ENCODE measurements at regions not wholly inside any gene's neighbourhood (a gene's known extent, or its start where the extent isn't known, plus 50 kb on each side); places are given as distances from the start of the nearest gene placed in this dataset.
"Not testable (repeated sequence)": the region's sequence is repeated elsewhere in the genome, so short reads cannot be mapped to it uniquely, and the experiment has no call there.

- no peak for DNase-seq (ENCODE audit: low spot score)
Observed at GRCh38 chr6:22349051-22349450, 52.2 kb upstream of the PRL start.

GRCh38 chr6:22349528-22349927, 52.7 kb upstream of the PRL start:
- DNase-seq (ENCODE audit: low spot score): no peak

GRCh38 chr6:22350109-22350508, 53.3 kb upstream of the PRL start:
- no peak for DNase-seq (ENCODE audit: low spot score)

- DNase-seq (ENCODE audit: low spot score): no peak
Observed at GRCh38 chr6:22353101-22353500, 56.3 kb upstream of the PRL start.

GRCh38 chr6:22356362-22356940, 59.6 kb upstream of the PRL start:
- no peak for DNase-seq (ENCODE audit: low spot score)

- no peak for DNase-seq (ENCODE audit: low spot score)
Observed at GRCh38 chr6:22357724-22358189, 60.9 kb upstream of the PRL start.

GRCh38 chr6:22361576-22361975, 64.7 kb upstream of the PRL start:
- no peak for DNase-seq (ENCODE audit: low spot score)

GRCh38 chr6:22362361-22362760, 65.5 kb upstream of the PRL start:
- DNase-seq (ENCODE audit: low spot score): no peak

GRCh38 chr6:22363166-22363713, 66.4 kb upstream of the PRL start:
- DNase-seq (ENCODE audit: low spot score): no peak

- no peak for DNase-seq (ENCODE audit: low spot score)
Observed at GRCh38 chr6:22363714-22364239, 66.9 kb upstream of the PRL start.

- no peak for DNase-seq (ENCODE audit: low spot score)
Observed at GRCh38 chr6:22364306-22364705, 67.5 kb upstream of the PRL start.

- no peak for DNase-seq (ENCODE audit: low spot score)
Observed at GRCh38 chr6:22366214-22366613, 69.4 kb upstream of the PRL start.

GRCh38 chr6:22367346-22367745, 70.5 kb upstream of the PRL start:
- no peak for DNase-seq (ENCODE audit: low spot score)

GRCh38 chr6:22368794-22369193, 72.0 kb upstream of the PRL start:
- no peak for DNase-seq (ENCODE audit: low spot score)

GRCh38 chr6:22372922-22373321, 76.1 kb upstream of the PRL start:
- DNase-seq (ENCODE audit: low spot score): no peak

- DNase-seq (ENCODE audit: low spot score): not testable (repeated sequence)
Observed at GRCh38 chr6:22374950-22375349, 78.1 kb upstream of the PRL start.

- not testable (repeated sequence) for DNase-seq (ENCODE audit: low spot score)
Observed at GRCh38 chr6:22376293-22376692, 79.5 kb upstream of the PRL start.

- not testable (repeated sequence) for DNase-seq (ENCODE audit: low spot score)
Observed at GRCh38 chr6:22378536-22378935, 81.7 kb upstream of the PRL start.

- no peak for DNase-seq (ENCODE audit: low spot score)
Observed at GRCh38 chr6:22380236-22380635, 83.4 kb upstream of the PRL start.

- DNase-seq (ENCODE audit: low spot score): no peak
Observed at GRCh38 chr6:22381845-22382544, 85.2 kb upstream of the PRL start.

GRCh38 chr6:22383016-22383415, 86.2 kb upstream of the PRL start:
- no peak for DNase-seq (ENCODE audit: low spot score)

GRCh38 chr6:22392711-22393110, 95.9 kb upstream of the PRL start:
- DNase-seq (ENCODE audit: low spot score): no peak

GRCh38 chr6:22394691-22395090, 97.9 kb upstream of the PRL start:
- DNase-seq (ENCODE audit: low spot score): no peak
